ENCODE measurements at regions not wholly inside any gene's neighbourhood (a gene's known extent, or its start where the extent isn't known, plus 50 kb on each side); places are given as distances from the start of the nearest gene placed in this dataset.
"Not testable (repeated sequence)": the region's sequence is repeated elsewhere in the genome, so short reads cannot be mapped to it uniquely, and the experiment has no call there.

DNA sequence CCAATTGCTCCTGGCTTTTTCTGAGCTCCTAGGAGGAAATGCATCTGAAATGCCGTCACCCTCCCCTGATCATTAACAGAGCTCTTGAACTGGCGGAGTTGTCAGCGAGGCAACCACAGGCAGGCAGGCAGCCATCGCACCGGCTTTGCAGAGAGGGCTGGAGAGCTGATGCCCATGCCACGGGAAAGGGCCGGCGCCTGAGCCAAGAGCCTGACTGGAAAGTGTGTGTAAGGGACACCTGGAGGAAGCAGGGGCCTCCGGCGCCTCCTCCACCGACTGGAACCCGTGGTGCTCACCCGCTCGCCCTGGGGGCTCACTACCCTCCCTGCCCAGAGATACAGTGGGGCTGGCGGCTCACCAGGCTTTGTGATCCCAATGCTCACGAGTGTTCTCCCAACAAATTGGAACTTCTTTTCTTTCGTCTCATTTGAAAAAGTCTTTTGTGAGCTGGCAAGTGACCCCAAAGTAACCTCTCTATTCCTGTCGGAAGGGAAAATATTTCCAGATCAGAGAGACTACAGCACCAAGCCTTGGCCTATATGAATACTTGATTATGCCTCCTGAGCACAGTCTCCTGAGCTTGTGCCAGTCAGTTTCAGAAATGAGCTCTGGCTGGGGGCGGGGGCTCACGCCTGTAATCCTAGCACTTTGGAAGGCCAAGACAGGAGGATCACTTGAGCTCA lies 97.7 kb upstream of the SLC25A33 start:
- no peak overlapping the region for H3K4me3 ChIP-seq (ENCODE audit: low read depth, low read length)
- TF ChIP-seq, protein P1, sequence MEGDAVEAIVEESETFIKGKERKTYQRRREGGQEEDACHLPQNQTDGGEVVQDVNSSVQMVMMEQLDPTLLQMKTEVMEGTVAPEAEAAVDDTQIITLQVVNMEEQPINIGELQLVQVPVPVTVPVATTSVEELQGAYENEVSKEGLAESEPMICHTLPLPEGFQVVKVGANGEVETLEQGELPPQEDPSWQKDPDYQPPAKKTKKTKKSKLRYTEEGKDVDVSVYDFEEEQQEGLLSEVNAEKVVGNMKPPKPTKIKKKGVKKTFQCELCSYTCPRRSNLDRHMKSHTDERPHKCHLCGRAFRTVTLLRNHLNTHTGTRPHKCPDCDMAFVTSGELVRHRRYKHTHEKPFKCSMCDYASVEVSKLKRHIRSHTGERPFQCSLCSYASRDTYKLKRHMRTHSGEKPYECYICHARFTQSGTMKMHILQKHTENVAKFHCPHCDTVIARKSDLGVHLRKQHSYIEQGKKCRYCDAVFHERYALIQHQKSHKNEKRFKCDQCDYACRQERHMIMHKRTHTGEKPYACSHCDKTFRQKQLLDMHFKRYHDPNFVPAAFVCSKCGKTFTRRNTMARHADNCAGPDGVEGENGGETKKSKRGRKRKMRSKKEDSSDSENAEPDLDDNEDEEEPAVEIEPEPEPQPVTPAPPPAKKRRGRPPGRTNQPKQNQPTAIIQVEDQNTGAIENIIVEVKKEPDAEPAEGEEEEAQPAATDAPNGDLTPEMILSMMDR (IDR thresholded peaks at IDR 0.05; ENCODE audit: low read depth, low read length), result no peak

DNA sequence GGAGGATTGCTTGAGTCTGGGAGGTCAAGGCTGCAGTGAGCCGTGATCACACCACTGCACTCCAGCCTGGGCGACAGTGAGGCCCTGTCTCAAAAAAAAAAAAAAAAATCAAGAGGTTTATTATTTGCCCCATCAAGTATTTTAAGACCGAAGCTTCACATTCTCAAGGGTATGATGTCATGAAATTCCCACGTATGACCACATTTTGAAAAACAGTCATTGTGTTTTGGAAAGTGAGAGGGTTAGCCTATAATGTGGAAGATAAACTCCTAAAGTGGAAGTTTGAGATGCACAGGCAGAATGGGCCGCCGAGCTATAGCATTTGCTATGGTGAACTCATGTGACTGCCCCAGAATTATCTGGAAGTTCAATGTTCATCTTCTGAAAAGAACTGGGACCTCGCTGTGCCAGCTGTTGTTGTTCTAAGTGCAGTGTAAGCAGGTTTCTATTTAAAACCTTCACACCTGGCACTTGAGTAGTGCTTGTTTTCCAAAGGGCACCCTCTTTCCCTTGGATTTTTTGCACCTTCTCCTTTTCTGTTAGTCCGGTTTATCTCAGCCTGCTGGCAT lies 96.9 kb upstream of the SLC25A33 start:
- TF ChIP-seq, protein P1 (IDR thresholded peaks at IDR 0.05; ENCODE audit: low read depth, low read length), result no peak
- no peak overlapping the region for H3K4me3 ChIP-seq (ENCODE audit: low read depth, low read length)

DNA sequence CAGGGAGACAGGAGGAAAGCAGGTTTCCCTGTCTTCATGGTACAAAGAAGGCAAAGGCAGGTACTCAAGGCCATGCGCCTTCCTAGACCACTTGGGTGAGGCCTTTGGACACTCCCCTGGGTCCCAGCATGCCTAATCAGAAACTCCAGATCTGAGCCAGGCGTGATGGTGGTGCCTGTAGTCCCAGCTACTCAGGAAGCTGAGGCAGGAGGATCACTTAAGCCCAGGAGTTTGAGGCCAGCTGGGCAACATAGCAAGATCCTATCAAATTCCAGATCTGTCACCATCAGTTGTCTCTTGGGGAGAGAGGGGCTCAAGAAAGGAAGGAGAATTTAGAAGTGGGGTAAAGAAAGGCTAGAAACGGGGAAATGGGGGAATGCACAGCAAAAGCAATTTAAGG lies 96.3 kb upstream of the SLC25A33 start:
- TF ChIP-seq, protein P1 (IDR thresholded peaks at IDR 0.05; ENCODE audit: low read depth, low read length), result no peak
- H3K4me3 ChIP-seq (ENCODE audit: low read depth, low read length), result no peak overlapping the region

DNA sequence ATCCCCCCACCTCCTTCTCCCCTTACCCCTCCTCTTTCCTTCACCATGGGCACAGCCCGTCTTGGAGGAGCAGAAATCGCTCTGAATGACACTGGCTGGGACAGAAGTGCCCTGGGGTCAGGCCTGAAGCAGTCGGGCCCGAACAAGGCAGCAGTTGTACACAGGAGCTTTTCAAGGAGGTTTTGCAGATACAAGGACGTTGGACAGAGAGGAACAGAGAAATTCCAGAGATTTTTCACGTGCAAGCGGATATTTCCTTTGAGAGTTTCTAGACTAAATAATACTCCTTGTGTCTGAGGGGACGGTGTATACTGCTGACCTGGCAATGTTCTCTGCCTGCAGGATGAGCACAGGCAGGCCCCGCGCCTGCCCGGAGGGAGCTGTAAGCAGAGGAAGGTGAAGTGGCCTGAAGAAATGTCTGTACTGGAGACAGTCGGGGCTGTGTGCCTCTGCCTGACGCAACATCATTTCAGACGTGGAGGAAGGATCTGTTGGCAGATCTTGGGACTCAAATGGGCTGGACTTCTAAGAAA lies 95.3 kb upstream of the SLC25A33 start:
- TF ChIP-seq, protein P1 (IDR thresholded peaks at IDR 0.05; ENCODE audit: low read depth, low read length), result no peak
- H3K4me3 ChIP-seq (ENCODE audit: low read depth, low read length), result no peak overlapping the region

DNA sequence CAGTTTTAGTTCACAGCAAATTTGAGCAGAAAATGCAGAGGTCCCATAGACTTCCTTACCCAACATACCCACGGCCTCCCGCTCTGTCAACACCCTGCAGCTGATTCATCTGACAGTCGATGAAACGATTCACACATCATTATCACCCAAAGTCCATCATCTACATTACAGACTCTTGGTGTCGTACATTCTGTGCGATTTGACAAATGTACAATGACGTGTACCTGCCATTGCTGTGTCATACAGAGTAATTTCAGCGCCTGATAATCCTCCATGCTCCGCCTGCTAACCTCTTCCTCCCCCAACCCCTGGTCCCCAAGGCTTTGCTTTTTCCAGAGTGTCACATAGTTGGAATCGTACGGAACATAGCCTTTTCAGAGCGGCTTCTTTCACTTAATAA lies 94.7 kb upstream of the SLC25A33 start:
- H3K4me3 ChIP-seq (ENCODE audit: low read depth, low read length), result no peak overlapping the region
- TF ChIP-seq, protein P1 (IDR thresholded peaks at IDR 0.05; ENCODE audit: low read depth, low read length), result no peak

DNA sequence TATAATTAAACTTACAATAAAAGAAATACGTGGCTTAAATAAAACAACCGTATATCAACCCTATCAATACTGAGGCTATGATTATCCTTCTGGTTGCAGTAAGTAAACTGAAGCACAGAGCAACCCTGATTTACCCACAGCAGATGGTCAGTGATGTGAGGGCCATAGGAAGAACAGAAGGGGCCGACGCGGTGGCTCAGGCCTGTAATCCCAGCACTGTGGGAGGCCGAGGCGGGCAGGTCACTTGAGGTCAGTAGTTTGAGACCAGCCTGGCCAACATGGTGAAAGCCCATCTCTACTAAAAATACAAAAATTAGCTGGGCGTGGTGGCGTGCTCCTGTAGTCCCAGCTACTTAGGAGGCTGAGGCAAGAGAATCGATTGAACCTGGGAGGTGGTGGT lies 94.2 kb upstream of the SLC25A33 start:
- not testable (repeated sequence) for H3K4me3 ChIP-seq (ENCODE audit: low read depth, low read length)

DNA sequence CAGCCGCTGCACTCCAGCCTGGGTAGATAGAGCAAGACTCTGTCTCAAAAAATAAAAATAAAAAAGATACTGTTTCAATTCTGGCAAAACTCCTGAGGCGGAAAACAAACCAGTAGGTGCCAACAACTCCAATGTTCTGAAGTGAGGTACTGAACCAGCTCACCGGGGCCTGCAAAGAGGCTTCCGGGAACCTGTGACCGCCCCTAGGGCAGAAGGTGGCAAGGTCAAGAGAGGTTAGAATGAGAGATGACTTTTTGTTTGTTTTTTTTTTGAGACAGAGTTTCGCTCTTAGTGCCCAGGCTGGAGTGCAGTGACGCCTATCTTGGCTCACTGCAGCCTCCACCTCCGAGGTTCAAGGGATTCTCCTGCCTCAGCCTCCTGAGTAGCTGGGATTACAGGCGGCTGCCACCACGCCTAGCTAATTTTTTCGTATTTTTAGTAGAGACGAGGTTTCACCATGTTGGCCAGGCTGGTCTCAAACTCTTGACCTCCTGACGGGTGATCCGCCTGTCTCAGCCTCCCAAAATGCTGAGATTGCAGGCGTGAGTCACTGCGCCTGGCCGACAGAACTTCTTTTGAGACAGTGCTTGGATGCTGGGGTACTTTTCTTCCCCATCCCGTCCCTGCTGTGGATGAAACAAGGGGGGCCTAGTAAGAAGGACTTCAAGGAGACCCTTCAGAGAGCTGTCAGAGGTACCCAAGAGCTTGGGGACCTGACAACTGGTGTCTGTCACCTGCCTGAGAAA lies 91.9 kb upstream of the SLC25A33 start:
- H3K4me3 ChIP-seq (ENCODE audit: low read depth, low read length), result no peak overlapping the region
- TF ChIP-seq, protein P1 (IDR thresholded peaks at IDR 0.05; ENCODE audit: low read depth, low read length), result no peak

Measured in WI38 (cell line).